DMS 273 (cell line): ENCODE measurements at regions not wholly inside any gene's neighbourhood (a gene's known extent, or its start where the extent isn't known, plus 50 kb on each side); places are given as distances from the start of the nearest gene placed in this dataset.

Experiments
- DNase-seq: peaks from one replicate; lab custom pipeline; 2025; ENCODE audit not compliant: unreplicated experiment; lab: John Stamatoyannopoulos, UW

GRCh38 chr12:24307153-24307552 lies 357.7 kb upstream of the SOX5 start:
- DNase-seq, result no peak

DNA sequence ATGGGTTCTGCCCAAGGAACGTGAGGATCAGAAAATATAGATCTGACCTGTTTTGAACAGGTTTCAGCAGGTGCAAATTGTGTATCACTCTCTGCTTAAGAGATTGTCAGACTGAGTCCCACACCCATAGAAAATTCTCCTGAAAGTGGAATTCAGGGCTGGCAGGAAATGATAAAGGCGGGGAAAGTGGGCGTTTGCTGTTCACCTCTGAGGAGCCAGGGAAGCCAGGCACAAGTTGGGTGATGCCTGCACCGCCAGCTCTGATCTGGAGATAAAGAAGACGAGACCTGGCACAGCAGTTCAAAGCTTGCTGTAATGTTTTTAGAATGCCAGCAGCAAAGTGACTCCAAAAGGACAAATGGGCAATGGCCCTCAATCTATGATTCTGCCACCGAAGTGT lies 356.5 kb upstream of the SOX5 start:
- no peak for DNase-seq

- DNase-seq, result no peak
These were observed 354.8 kb upstream of the SOX5 start for GRCh38 chr12:24304285-24304684.

DNA sequence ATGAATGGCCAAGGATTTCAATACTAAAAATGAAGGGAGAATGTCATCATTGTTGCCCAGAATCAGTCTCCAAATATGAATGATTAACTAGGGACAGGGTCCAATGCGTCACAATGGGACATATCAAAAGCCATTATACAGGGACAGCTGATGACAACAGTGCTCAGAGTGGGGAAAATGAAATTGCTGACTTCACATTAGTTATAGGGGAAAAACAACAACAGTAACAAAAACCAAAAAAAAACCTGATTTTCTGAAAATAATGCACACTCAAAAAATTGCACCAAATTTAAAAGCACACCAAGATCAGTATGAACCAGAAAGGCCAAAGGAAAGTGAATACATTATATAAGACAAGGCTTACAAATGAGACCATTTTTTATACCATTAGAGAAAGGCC lies 353.2 kb upstream of the SOX5 start:
- no peak for DNase-seq

GRCh38 chr12:24297516-24297915 lies 348.0 kb upstream of the SOX5 start:
- DNase-seq, result no peak

- DNase-seq, result no peak
These were observed 344.1 kb upstream of the SOX5 start for GRCh38 chr12:24293549-24293948.

GRCh38 chr12:24287963-24288362 lies 338.5 kb upstream of the SOX5 start:
- no peak for DNase-seq

DNA sequence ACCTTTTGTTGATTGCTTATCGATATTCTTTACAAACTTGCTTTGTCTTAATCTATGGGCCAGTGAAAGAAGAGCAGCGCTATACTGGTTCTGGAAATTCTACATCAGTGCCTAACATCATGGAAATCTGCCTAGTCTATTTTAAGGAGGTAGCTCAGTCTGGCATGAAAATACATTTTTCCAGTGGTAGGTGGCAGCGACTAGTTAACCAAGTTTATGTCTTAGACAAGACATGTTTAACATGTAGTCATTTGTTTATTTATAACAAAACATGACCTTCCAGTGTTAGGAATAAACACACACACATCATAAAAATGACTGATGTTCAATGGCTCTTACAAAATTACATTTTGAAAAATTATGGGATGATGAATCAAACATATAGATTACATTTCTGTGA lies 336.0 kb upstream of the SOX5 start:
- no peak for DNase-seq

DNA sequence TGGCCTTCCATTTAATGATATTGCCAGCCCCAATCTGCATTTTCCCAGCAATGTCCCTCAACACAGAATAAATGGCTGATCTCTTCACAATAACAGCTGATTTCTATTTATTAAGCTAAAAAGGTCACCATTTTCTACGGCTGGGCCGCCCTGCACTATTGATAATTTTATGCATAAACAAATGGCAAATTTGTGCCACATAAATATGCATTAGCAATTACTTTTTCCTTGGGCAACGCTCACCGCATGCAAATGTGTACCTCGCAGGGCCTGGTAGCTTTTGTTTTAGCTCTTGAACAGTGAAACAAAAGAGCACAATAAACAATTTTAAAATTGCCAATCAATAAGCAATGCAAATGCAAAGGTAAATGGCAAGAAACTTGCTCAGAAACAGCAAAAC lies 331.9 kb upstream of the SOX5 start:
- no peak for DNase-seq

DNA sequence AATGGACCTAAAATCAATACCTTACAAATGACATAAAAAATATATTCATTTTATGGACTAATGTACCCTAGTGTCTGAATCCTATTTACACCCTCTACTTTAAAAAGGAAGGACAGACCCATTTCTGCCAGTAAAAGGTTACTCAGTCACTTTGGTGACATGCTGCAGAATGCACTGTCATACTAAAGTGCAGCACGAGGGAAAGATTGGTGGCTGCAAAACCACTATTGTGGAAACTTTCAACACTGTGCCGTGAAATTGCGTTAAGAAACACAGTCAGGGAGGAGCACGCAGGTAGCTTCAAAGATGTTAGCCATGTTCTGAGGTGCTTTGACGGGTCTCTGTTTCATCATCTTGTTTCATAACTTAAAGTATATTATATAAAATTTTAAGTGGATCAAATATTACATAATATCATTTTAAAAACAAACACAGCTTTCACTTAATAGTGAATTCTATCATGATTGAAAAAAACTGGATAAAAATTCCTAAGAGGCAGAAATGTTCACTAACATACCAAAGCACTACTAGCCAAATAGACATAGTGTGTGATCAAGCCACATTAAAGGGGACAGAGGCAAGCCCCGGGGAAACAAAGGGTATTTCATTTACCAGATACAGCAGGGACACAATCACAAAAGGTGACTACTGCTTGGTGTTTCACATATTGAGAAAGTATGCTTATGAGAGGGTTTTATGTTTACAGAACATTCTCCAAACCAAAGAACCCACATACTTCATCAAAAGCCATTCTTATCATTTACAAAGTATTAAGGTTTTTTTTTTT lies 330.8 kb upstream of the SOX5 start:
- DNase-seq, result no peak

- no peak for DNase-seq
These were observed 329.4 kb upstream of the SOX5 start for GRCh38 chr12:24278832-24279231.

DNA sequence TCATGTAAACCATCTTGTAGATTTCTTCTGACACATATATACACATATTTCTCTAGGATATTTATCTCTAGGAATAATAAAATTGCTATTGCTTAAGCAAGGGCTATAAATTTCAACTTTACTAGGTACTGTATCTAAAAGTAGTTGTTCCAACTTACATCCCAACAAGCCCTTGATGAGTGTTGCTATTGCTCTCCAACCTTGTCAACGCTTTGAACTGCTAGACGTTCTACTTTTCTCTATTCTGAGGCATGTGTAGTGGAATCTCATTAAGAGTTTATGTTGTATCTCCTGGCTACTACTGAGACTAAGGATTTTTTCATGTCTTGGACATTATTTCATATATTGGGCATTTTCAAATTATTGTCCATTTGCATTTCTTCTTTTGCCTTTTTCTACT lies 321.5 kb upstream of the SOX5 start:
- no peak for DNase-seq

GRCh38 chr12:24270464-24270863 lies 321.0 kb upstream of the SOX5 start:
- DNase-seq, result no peak

DNA sequence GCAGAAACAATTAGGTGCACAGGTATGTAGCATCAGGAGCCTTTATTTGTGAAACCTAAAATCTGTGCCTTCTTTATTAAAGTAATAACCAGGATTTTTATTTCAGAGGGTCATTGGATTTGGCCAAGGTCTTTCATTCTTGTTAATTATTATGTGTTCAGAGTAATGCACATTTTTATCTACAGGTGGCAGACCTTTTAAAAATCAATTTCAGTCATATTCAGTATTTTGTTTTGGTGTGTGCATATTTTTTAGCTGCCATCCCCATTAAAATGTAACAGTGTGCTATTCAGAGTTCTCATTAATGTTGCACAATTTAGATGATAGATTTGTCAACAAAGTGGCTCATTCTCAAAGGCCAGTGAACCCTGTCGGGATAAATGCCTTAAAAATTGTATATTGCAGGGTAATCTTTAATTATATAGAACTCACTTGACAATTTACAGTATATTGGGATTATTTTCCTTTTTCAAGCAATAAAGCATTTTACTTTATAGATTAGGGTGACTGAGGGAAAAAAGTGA lies 319.3 kb upstream of the SOX5 start:
- DNase-seq, result no peak

DNA sequence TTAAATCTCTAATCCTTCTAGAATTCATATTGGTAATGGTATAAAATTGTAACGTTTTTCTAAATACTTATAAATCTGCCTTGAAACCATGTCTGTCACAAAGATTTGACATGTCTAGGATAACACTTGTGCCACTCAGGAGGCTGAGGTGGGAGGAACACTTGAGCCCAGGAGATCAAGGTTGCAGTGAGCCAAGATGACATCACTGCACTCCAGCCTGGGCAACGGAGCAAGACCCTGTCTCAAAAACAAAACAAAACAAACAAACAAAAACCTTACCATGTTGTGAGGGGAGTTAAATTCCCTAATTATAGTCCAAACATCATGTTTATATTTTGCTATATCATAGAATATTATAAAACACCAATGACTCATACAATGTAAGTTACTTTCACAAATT lies 317.5 kb upstream of the SOX5 start:
- no peak for DNase-seq

GRCh38 chr12:24256684-24257083 lies 307.2 kb upstream of the SOX5 start:
- no peak for DNase-seq

GRCh38 chr12:24255920-24256665 lies 306.6 kb upstream of the SOX5 start:
- no peak for DNase-seq

GRCh38 chr12:24252602-24253001 lies 303.1 kb upstream of the SOX5 start:
- DNase-seq, result no peak

- DNase-seq, result no peak
These were observed 297.5 kb upstream of the SOX5 start for GRCh38 chr12:24246934-24247333.

GRCh38 chr12:24246376-24246775 lies 296.9 kb upstream of the SOX5 start:
- no peak for DNase-seq

- no peak for DNase-seq
These were observed 295.3 kb upstream of the SOX5 start for GRCh38 chr12:24244801-24245200.

- DNase-seq, result no peak
These were observed 294.8 kb upstream of the SOX5 start for GRCh38 chr12:24244231-24244630.
